WTC11 (cell line): ENCODE measurements at regions not wholly inside any gene's neighbourhood (a gene's known extent, or its start where the extent isn't known, plus 50 kb on each side); places are given as distances from the start of the nearest gene placed in this dataset.
"Not testable (repeated sequence)": the region's sequence is repeated elsewhere in the genome, so short reads cannot be mapped to it uniquely, and the experiment has no call there.

ENCODE experiments used
- ATAC-seq: fragments of 200-7000 bp; cut with Tn5 transposase; 2 replicates; pipeline ENCODE4 v1.10.0; 2021; ENCODE audit warnings: mild to moderate bottlenecking, moderate library complexity
- CTCF ChIA-PET: fragments of 300-600 bp; sonication (Branson Sonifier 250); formaldehyde crosslinking; loops from one replicate; lab custom pipeline; 2021; ENCODE audit warnings: antibody characterized with exemption; lab: Charles Lee
- POLR2A ChIA-PET: fragments of 350-600 bp; sonication (Branson Sonifier 250); formaldehyde crosslinking; loops from one replicate; lab custom pipeline; 2021; ENCODE audit warnings: antibody characterized with exemption; lab: Charles Lee
- DNase-seq: peaks from one replicate; pipeline ENCODE4 v3.0.0; 2021; ENCODE audit warnings: low spot score
- H3K27ac Mint-ChIP-seq: 2 replicates; pipeline ENCODE4 v1.8.0; 2021; ENCODE audit warnings: mixed read lengths
- H3K27me3 Mint-ChIP-seq: 2 replicates; pipeline ENCODE4 v1.8.0; 2021; ENCODE audit warnings: low read depth, mild to moderate bottlenecking, moderate library complexity, mixed read lengths
- H3K36me3 Mint-ChIP-seq: 2 replicates; pipeline ENCODE4 v1.8.0; 2021; ENCODE audit warnings: mixed read lengths
- H3K4me1 Mint-ChIP-seq: 2 replicates; pipeline ENCODE4 v1.8.0; 2022; ENCODE audit warnings: mixed read lengths
- H3K4me3 Mint-ChIP-seq: 2 replicates; pipeline ENCODE4 v1.8.0; 2021; ENCODE audit warnings: mild to moderate bottlenecking, moderate library complexity, mixed read lengths
- H3K9me3 Mint-ChIP-seq: 2 replicates; pipeline ENCODE4 v1.8.0; 2021; ENCODE audit warnings: mixed read lengths
- CTCF ChIP-seq: fragments of 200-600 bp; IDR thresholded peaks from 2 replicates; pipeline ENCODE4 v1.8.0; 2022; ENCODE audit warnings: antibody characterized with exemption
- ELF4 ChIP-seq: sonication (generic); formaldehyde crosslinking; IDR thresholded peaks from 2 replicates; pipeline ENCODE4 v1.8.1; 2022; ENCODE audit warnings: low read depth, mild to moderate bottlenecking, moderate library complexity, missing genetic modification reagents
- ESRRA ChIP-seq: sonication (generic); formaldehyde crosslinking; IDR thresholded peaks from 2 replicates; pipeline ENCODE4 v1.8.1; 2022; ENCODE audit warnings: mild to moderate bottlenecking, missing genetic modification reagents, borderline replicate concordance
- FOXP4 ChIP-seq: sonication (generic); formaldehyde crosslinking; IDR thresholded peaks from 2 replicates; pipeline ENCODE4 v1.8.0; 2022; ENCODE audit warnings: mild to moderate bottlenecking, missing genetic modification reagents
- GABPB1 ChIP-seq: sonication (generic); formaldehyde crosslinking; IDR thresholded peaks from 2 replicates; pipeline ENCODE4 v1.8.1; 2023; ENCODE audit warnings: mild to moderate bottlenecking, missing genetic modification reagents
- JUN ChIP-seq: sonication (generic); formaldehyde crosslinking; IDR thresholded peaks from 2 replicates; pipeline ENCODE4 v1.8.0; 2023; ENCODE audit warnings: mild to moderate bottlenecking, missing genetic modification reagents
- KAT7 ChIP-seq: sonication (generic); formaldehyde crosslinking; IDR thresholded peaks from 2 replicates; pipeline ENCODE4 v1.8.1; 2023; ENCODE audit warnings: missing genetic modification reagents, mild to moderate bottlenecking, borderline replicate concordance
- MLX ChIP-seq: sonication (generic); formaldehyde crosslinking; IDR thresholded peaks from 2 replicates; pipeline ENCODE4 v1.8.1; 2023; ENCODE audit warnings: mild to moderate bottlenecking, missing genetic modification reagents, moderate library complexity
- NFYB ChIP-seq: sonication (generic); formaldehyde crosslinking; conservative IDR thresholded peaks from 2 replicates; pipeline ENCODE4 v1.8.0; 2022; ENCODE audit warnings: low read depth, missing genetic modification reagents
- PRDM15 ChIP-seq: sonication (generic); formaldehyde crosslinking; IDR thresholded peaks from 2 replicates; pipeline ENCODE4 v1.8.0; 2022; ENCODE audit warnings: missing genetic modification reagents
- PREB ChIP-seq: sonication (generic); formaldehyde crosslinking; IDR thresholded peaks from 2 replicates; pipeline ENCODE4 v1.8.1; 2022; ENCODE audit warnings: mild to moderate bottlenecking, missing genetic modification reagents, moderate library complexity, borderline replicate concordance
- RORB ChIP-seq: fragments of 250-450 bp; sonication (Bioruptor Pico); IDR thresholded peaks from 2 replicates; pipeline ENCODE4 v1.9.0; 2021; ENCODE audit warnings: mild to moderate bottlenecking
- ZBTB43 ChIP-seq: sonication (generic); formaldehyde crosslinking; IDR thresholded peaks from 2 replicates; pipeline ENCODE4 v1.8.1; 2023; ENCODE audit warnings: mild to moderate bottlenecking, missing genetic modification reagents
- ZNF396 ChIP-seq: fragments of 250-450 bp; sonication (Bioruptor Pico); IDR thresholded peaks from 2 replicates; pipeline ENCODE4 v1.8.0; 2021; ENCODE audit warnings: mild to moderate bottlenecking, moderate library complexity, borderline replicate concordance
- TF ChIP-seq, protein P1 (sequence below): fragments of 250-450 bp; sonication (Bioruptor Pico); IDR thresholded peaks from 2 replicates; pipeline ENCODE4 v1.9.0; 2021; ENCODE audit warnings: mild to moderate bottlenecking
- TF ChIP-seq, protein P2 (sequence below): fragments of 250-450 bp; sonication (Bioruptor Pico); IDR thresholded peaks from 2 replicates; pipeline ENCODE4 v1.8.0; 2021; ENCODE audit warnings: mild to moderate bottlenecking
- TF ChIP-seq, protein P3 (sequence below): sonication (generic); formaldehyde crosslinking; IDR thresholded peaks from 2 replicates; pipeline ENCODE4 v1.8.1; 2023; ENCODE audit warnings: mild to moderate bottlenecking, missing genetic modification reagents, moderate library complexity

DNA sequence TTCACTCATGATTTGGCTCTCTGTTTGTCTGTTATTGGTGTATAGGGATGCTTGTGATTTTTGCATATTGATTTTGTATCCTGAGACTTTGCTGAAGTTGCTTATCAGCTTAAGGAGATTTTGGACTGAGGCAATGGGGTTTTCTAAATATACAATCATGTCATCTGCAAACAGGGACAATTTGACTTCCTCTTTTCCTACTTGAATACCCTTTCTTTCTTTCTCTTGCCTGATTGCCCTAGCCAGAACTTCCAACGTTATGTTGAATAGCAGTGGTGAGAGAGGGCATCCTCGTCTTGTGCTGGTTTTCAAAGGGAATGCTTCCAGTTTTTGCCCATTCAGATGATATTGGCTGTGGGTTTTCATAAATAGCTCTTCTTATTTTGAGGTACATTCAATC lies 104.7 kb downstream of the CCDC71L start:
- H3K4me1 Mint-ChIP-seq, POLR2A ChIA-PET, H3K36me3 Mint-ChIP-seq, H3K4me3 Mint-ChIP-seq, ATAC-seq, H3K27me3 Mint-ChIP-seq, DNase-seq, H3K27ac Mint-ChIP-seq: not testable (repeated sequence)
- H3K9me3 Mint-ChIP-seq: peaks cover 34% of the 10 kb centered on the region
- CTCF ChIA-PET: interaction anchor here (1.5 kb wide), 1 partner anchor 14 kb away, joined by 3 read pairs; no protein-coding TSS in a partner anchor

- H3K36me3 Mint-ChIP-seq, DNase-seq, ATAC-seq, H3K4me3 Mint-ChIP-seq, H3K4me1 Mint-ChIP-seq, H3K27me3 Mint-ChIP-seq, H3K27ac Mint-ChIP-seq, POLR2A ChIA-PET: not testable (repeated sequence)
- peaks cover 30% of the 10 kb centered on the region for H3K9me3 Mint-ChIP-seq
- CTCF ChIA-PET: interaction anchor here (1.7 kb wide), 1 partner anchor 12 kb away, joined by 6 read pairs; no protein-coding TSS in a partner anchor
These were observed 106.3 kb downstream of the CCDC71L start for GRCh38 chr7:106554623-106555022.

GRCh38 chr7:106553446-106553836 lies 107.5 kb downstream of the CCDC71L start:
- ATAC-seq (no peak), DNase-seq (no peak)
- peaks cover 20% of the 10 kb centered on the region for H3K9me3 Mint-ChIP-seq
- H3K36me3 Mint-ChIP-seq: no peaks in the 10 kb centered on the region
- H3K4me1 Mint-ChIP-seq: no peaks in the 10 kb centered on the region
- no peak overlapping the region for H3K27ac Mint-ChIP-seq
- peaks cover 3% of the 10 kb centered on the region; the same call in 1 of the 2 replicates for H3K27me3 Mint-ChIP-seq
- ChIA-PET POLR2A (no interaction called here), CTCF (interaction anchor here (1.7 kb wide), 1 partner anchor 11 kb away, joined by 6 read pairs; no protein-coding TSS in a partner anchor)
- TF ChIP-seq ZBTB43 (CRISPR knock-in tag) (no peak), MLX (CRISPR knock-in tag) (no peak), FOXP4 (CRISPR knock-in tag) (no peak), ELF4 (CRISPR knock-in tag) (no peak), ESRRA (CRISPR knock-in tag) (no peak), GABPB1 (CRISPR knock-in tag) (no peak), CTCF (no peak), RORB (CRISPR knock-in tag) (no peak), PREB (no peak), JUN (no peak), NFYB (CRISPR knock-in tag) (no peak), PRDM15 (CRISPR knock-in tag) (no peak), ZNF396 (CRISPR knock-in tag) (no peak), KAT7 (CRISPR knock-in tag) (no peak)
- TF ChIP-seq, protein P1, sequence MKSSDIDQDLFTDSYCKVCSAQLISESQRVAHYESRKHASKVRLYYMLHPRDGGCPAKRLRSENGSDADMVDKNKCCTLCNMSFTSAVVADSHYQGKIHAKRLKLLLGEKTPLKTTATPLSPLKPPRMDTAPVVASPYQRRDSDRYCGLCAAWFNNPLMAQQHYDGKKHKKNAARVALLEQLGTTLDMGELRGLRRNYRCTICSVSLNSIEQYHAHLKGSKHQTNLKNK (CRISPR knock-in tag): no peak
- TF ChIP-seq, protein P2, sequence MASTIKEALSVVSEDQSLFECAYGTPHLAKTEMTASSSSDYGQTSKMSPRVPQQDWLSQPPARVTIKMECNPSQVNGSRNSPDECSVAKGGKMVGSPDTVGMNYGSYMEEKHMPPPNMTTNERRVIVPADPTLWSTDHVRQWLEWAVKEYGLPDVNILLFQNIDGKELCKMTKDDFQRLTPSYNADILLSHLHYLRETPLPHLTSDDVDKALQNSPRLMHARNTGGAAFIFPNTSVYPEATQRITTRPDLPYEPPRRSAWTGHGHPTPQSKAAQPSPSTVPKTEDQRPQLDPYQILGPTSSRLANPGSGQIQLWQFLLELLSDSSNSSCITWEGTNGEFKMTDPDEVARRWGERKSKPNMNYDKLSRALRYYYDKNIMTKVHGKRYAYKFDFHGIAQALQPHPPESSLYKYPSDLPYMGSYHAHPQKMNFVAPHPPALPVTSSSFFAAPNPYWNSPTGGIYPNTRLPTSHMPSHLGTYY (CRISPR knock-in tag): no peak
- TF ChIP-seq, protein P3, sequence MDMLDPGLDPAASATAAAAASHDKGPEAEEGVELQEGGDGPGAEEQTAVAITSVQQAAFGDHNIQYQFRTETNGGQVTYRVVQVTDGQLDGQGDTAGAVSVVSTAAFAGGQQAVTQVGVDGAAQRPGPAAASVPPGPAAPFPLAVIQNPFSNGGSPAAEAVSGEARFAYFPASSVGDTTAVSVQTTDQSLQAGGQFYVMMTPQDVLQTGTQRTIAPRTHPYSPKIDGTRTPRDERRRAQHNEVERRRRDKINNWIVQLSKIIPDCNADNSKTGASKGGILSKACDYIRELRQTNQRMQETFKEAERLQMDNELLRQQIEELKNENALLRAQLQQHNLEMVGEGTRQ (CRISPR knock-in tag): no peak
- H3K4me3 Mint-ChIP-seq: no peak overlapping the region
